Liver (tissue), 8 donors: ENCODE measurements at regions not wholly inside any gene's neighbourhood (a gene's known extent, or its start where the extent isn't known, plus 50 kb on each side); places are given as distances from the start of the nearest gene placed in this dataset.

Experiments
- DNase-seq: peaks from one replicate; pipeline ENCODE4 v3.0.0-alpha.2; 2017; ENCODE audit warnings: low spot score
- H3K27ac ChIP-seq, 2 donors: one replicate each; pipeline ENCODE4 v1.7.0; 2013; ENCODE audit warnings: inconsistent platforms in 2 of 2, low read length in 2 of 2, control low read depth in 1 of 2, low read depth in 1 of 2, mild to moderate bottlenecking in 1 of 2
- H3K27me3 ChIP-seq, 4 donors: one replicate each; pipeline versions ENCODE4 v1.6.1 to v1.7.0; 2013; ENCODE audit warnings: low read length in 3 of 4, inconsistent platforms in 1 of 4, mild to moderate bottlenecking in 1 of 4, moderate library complexity in 1 of 4; ENCODE audit not compliant: control insufficient read depth in 4 of 4, insufficient read depth in 4 of 4
- H3K36me3 ChIP-seq, 4 donors: one replicate each; pipeline versions ENCODE4 v1.6.1 to v1.7.0; 2013; ENCODE audit warnings: low read length in 3 of 4, mild to moderate bottlenecking in 3 of 4, low read depth in 1 of 4, moderate library complexity in 1 of 4; ENCODE audit not compliant: control insufficient read depth in 4 of 4, insufficient read depth in 3 of 4
- H3K4me1 ChIP-seq, 4 donors: one replicate each; pipeline versions ENCODE4 v1.6.1 to v1.7.0; 2013; ENCODE audit warnings: low read length in 3 of 4, mild to moderate bottlenecking in 3 of 4, moderate library complexity in 1 of 4; ENCODE audit not compliant: control insufficient read depth in 4 of 4, insufficient read depth in 4 of 4
- H3K4me3 ChIP-seq, 3 donors: one replicate each; pipeline versions ENCODE4 v1.6.1 to v1.7.0; 2013; ENCODE audit warnings: low read length in 3 of 3, control low read depth in 1 of 3, low read depth in 1 of 3, mild to moderate bottlenecking in 1 of 3
- H3K9ac ChIP-seq, 2 donors: one replicate each; pipeline ENCODE4 v1.7.0; 2013; ENCODE audit warnings: low read length in 2 of 2, mild to moderate bottlenecking in 2 of 2, moderate library complexity in 2 of 2, control low read depth in 1 of 2, low read depth in 1 of 2
- H3K9me3 ChIP-seq, 4 donors: one replicate each; pipeline versions ENCODE4 v1.6.1 to v1.7.0; 2013; ENCODE audit warnings: low read length in 3 of 4; ENCODE audit not compliant: control insufficient read depth in 4 of 4
- ATF3 ChIP-seq: IDR thresholded peaks from 2 replicates; pipeline ENCODE4 v1.6.1; 2016; ENCODE audit warnings: antibody characterized with exemption
- CTCF ChIP-seq: fragments of 150-350 bp; IDR thresholded peaks from 2 replicates; pipeline ENCODE4 v1.5.1; 2017; ENCODE audit warnings: improper control_type of control experiment, low read depth, low read length; ENCODE audit not compliant: missing input control
- EGR1 ChIP-seq, 2 donors: IDR thresholded peaks; 2 replicates each; pipeline ENCODE4 v1.6.1; 2016 to 2018; ENCODE audit warnings: antibody characterized with exemption in 2 of 2, low read depth in 2 of 2
- FOXA1 ChIP-seq: IDR thresholded peaks from 2 replicates; pipeline ENCODE4 v1.6.1; 2016; ENCODE audit warnings: antibody characterized with exemption
- FOXA2 ChIP-seq: IDR thresholded peaks from 2 replicates; pipeline ENCODE4 v1.6.1; 2016; ENCODE audit warnings: antibody characterized with exemption
- GABPA ChIP-seq, 2 donors: IDR thresholded peaks in 1 of 2; conservative IDR thresholded peaks in 1 of 2; 2 replicates each; pipeline ENCODE4 v1.6.1; 2016; ENCODE audit warnings: antibody characterized with exemption in 2 of 2, mild to moderate bottlenecking in 1 of 2, moderate library complexity in 1 of 2
- HNF4A ChIP-seq, 2 donors: conservative IDR thresholded peaks; 2 replicates each; pipeline ENCODE4 v1.6.1; 2016; ENCODE audit warnings: antibody characterized with exemption in 2 of 2, mild to moderate bottlenecking in 2 of 2
- HNF4G ChIP-seq: IDR thresholded peaks from 2 replicates; pipeline ENCODE4 v1.6.1; 2016; ENCODE audit warnings: antibody characterized with exemption
- JUND ChIP-seq, 2 donors: IDR thresholded peaks; 2 replicates each; pipeline ENCODE4 v1.6.1; 2016; ENCODE audit warnings: antibody characterized with exemption in 2 of 2
- MAX ChIP-seq: IDR thresholded peaks from 2 replicates; pipeline ENCODE4 v1.6.1; 2016; ENCODE audit warnings: antibody characterized with exemption
- NR2F2 ChIP-seq: IDR thresholded peaks from 2 replicates; pipeline ENCODE4 v1.6.1; 2016; ENCODE audit warnings: antibody characterized with exemption
- RAD21 ChIP-seq, 2 donors: IDR thresholded peaks; 2 replicates each; pipeline ENCODE4 v1.6.1; 2016; ENCODE audit warnings: antibody characterized with exemption in 2 of 2, mild to moderate bottlenecking in 2 of 2
- REST ChIP-seq: IDR thresholded peaks from 2 replicates; pipeline ENCODE4 v1.6.1; 2016; ENCODE audit warnings: antibody characterized with exemption, mild to moderate bottlenecking
- RXRA ChIP-seq, 2 donors: IDR thresholded peaks; 2 replicates each; pipeline ENCODE4 v1.6.1; 2017 to 2018; ENCODE audit warnings: antibody characterized with exemption in 2 of 2, mild to moderate bottlenecking in 1 of 2
- SP1 ChIP-seq: IDR thresholded peaks from 2 replicates; pipeline ENCODE4 v1.6.1; 2018; ENCODE audit warnings: antibody characterized with exemption, mild to moderate bottlenecking
- TAF1 ChIP-seq: conservative IDR thresholded peaks from 2 replicates; pipeline ENCODE4 v1.6.1; 2016; ENCODE audit warnings: antibody characterized with exemption, mild to moderate bottlenecking
- YY1 ChIP-seq: IDR thresholded peaks from 2 replicates; pipeline ENCODE4 v1.6.1; 2016; ENCODE audit warnings: antibody characterized with exemption, mild to moderate bottlenecking
- ZBTB33 ChIP-seq: IDR thresholded peaks from 2 replicates; pipeline ENCODE4 v1.6.1; 2016; ENCODE audit warnings: antibody characterized with exemption
- WGBS: extraction: QIAGEN DNeasy Blood & Tissue Kit; methylation state at CpG from one replicate; pipeline ENCODE4 v1.1.7; 2013; 5-methylcytosine and 5-hydroxymethylcytosine counted together
- donor health status: healthy.
- donor health status: healthy.
- donor health status: healthy.
- donor health status: healthy.
- donor health status: healthy.

- Histone ChIP-seq H3K4me1 (no peaks in the 10 kb centered on the region), H3K27ac (no peak overlapping the region), H3K9me3 (no peaks in the 10 kb centered on the region), H3K36me3 (no peaks in the 10 kb centered on the region), H3K9ac (no peak overlapping the region), H3K4me3 (no peak overlapping the region), H3K27me3 (peaks cover 0 to 5% (median 0%) of the 10 kb centered on the region in 4 donors)
- 91% methylated on average over 6 of the region's 6 CpGs for WGBS
- TF ChIP-seq NR2F2 (no peak), EGR1 (IDR thresholded peaks at IDR 0.05; ENCODE audit: low read depth in 2 of 2) (no peak), RAD21 (IDR thresholded peaks at IDR 0.05) (no peak), SP1 (no peak), FOXA2 (no peak), GABPA (IDR thresholded peaks at IDR 0.05 in 1 of 2, conservative IDR thresholded peaks at IDR 0.05 in 1 of 2) (no peak), TAF1 (no peak), ATF3 (no peak)
- no peak for DNase-seq
Observed at GRCh38 chr5:51974834-51975233, 591.6 kb downstream of the ISL1 start.

GRCh38 chr5:51977014-51977413 lies 593.8 kb downstream of the ISL1 start:
- Histone ChIP-seq H3K36me3 (no peaks in the 10 kb centered on the region), H3K9me3 (no peaks in the 10 kb centered on the region), H3K4me1 (no peaks in the 10 kb centered on the region), H3K9ac (no peak overlapping the region), H3K27ac (no peak overlapping the region), H3K4me3 (no peak overlapping the region), H3K27me3 (peaks cover 0 to 5% (median 0%) of the 10 kb centered on the region in 4 donors)
- 45% methylated on average over 1 of the region's 1 CpG for WGBS
- no peak for TF ChIP-seq JUND (IDR thresholded peaks at IDR 0.05)
- TF ChIP-seq YY1: no peak
- TF ChIP-seq RAD21 (IDR thresholded peaks at IDR 0.05): no peak
- no peak for TF ChIP-seq ZBTB33
- no peak for TF ChIP-seq TAF1
- TF ChIP-seq FOXA1: no peak
- no peak for TF ChIP-seq GABPA (IDR thresholded peaks at IDR 0.05 in 1 of 2, conservative IDR thresholded peaks at IDR 0.05 in 1 of 2)
- no peak for TF ChIP-seq HNF4A (conservative IDR thresholded peaks at IDR 0.05)
- no peak for TF ChIP-seq EGR1 (IDR thresholded peaks at IDR 0.05; ENCODE audit: low read depth in 2 of 2)
- no peak for TF ChIP-seq FOXA2
- no peak for TF ChIP-seq HNF4G
- TF ChIP-seq RXRA (IDR thresholded peaks at IDR 0.05): no peak
- TF ChIP-seq ATF3: no peak
- no peak for TF ChIP-seq CTCF
- TF ChIP-seq REST: no peak
- no peak for TF ChIP-seq MAX
- TF ChIP-seq SP1: no peak
- no peak for TF ChIP-seq NR2F2
- no peak for DNase-seq
